PC-9 (cell line): ENCODE measurements at regions not wholly inside any gene's neighbourhood (a gene's known extent, or its start where the extent isn't known, plus 50 kb on each side); places are given as distances from the start of the nearest gene placed in this dataset.

Source experiments
- BruUV-seq: library from RNA; stranded (reverse); fragments of 400-500 nt; replicated peaks from 2 replicates; lab custom pipeline; 2021; lab: Mats Ljungman, UMichigan
- CTCF ChIA-PET: fragments of 300-600 bp; sonication (Branson Sonifier 250); formaldehyde crosslinking; loops from one replicate; lab custom pipeline; 2022; ENCODE audit warnings: antibody characterized with exemption; lab: Charles Lee
- POLR2A ChIA-PET: fragments of 300-600 bp; sonication (Branson Sonifier 250); formaldehyde crosslinking; loops from one replicate; lab custom pipeline; 2022; ENCODE audit warnings: antibody characterized with exemption; ENCODE audit not compliant: unreplicated experiment; lab: Charles Lee
- DNase-seq, 2 experiments: peaks; one replicate each; pipeline versions ENCODE4 v3.0.0 to v3.0.0-alpha.2; 2015 to 2022; ENCODE audit warnings: mixed read lengths in 1 of 2
- H2AFZ ChIP-seq: fragments of 200-600 bp; sonication (generic); 2 replicates; pipeline ENCODE4 v1.8.1; 2017; ENCODE audit warnings: antibody characterized with exemption
- H3F3A ChIP-seq: fragments of 200-600 bp; sonication (generic); 2 replicates; pipeline ENCODE4 v1.8.1; 2017; ENCODE audit warnings: antibody characterized with exemption, mild to moderate bottlenecking, low read depth; ENCODE audit not compliant: insufficient read depth
- H3K27ac ChIP-seq: fragments of 200-600 bp; sonication (generic); 2 replicates; pipeline ENCODE4 v1.6.1; 2016; ENCODE audit warnings: mixed run types
- H3K27me3 ChIP-seq: fragments of 200-600 bp; sonication (generic); 2 replicates; pipeline ENCODE4 v1.6.1; 2016; ENCODE audit warnings: low read depth, mixed run types; ENCODE audit not compliant: insufficient read depth
- H3K36me3 ChIP-seq: fragments of 200-600 bp; sonication (generic); 2 replicates; pipeline ENCODE4 v1.6.1; 2016; ENCODE audit warnings: low read depth, mixed run types
- H3K4me1 ChIP-seq: fragments of 200-600 bp; sonication (generic); replicated peaks from 2 replicates; pipeline ENCODE4 v1.6.1; 2016; ENCODE audit warnings: mixed run types; ENCODE audit not compliant: insufficient read depth
- H3K4me2 ChIP-seq: fragments of 200-600 bp; sonication (generic); 2 replicates; pipeline ENCODE4 v1.6.1; 2017; ENCODE audit warnings: mixed run types
- H3K4me3 ChIP-seq: fragments of 200-600 bp; sonication (generic); 2 replicates; pipeline ENCODE4 v1.6.1; 2016; ENCODE audit warnings: mixed run types
- H3K79me2 ChIP-seq: fragments of 200-600 bp; sonication (generic); 2 replicates; pipeline ENCODE4 v1.6.1; 2017; ENCODE audit warnings: low read depth, mixed run types
- H3K9me2 ChIP-seq: fragments of 200-600 bp; sonication (generic); 2 replicates; pipeline ENCODE4 v1.8.1; 2017; ENCODE audit warnings: mild to moderate bottlenecking; ENCODE audit not compliant: insufficient read depth
- H3K9me3 ChIP-seq: fragments of 200-600 bp; sonication (generic); 2 replicates; pipeline ENCODE4 v1.8.1; 2016; ENCODE audit warnings: low read depth; ENCODE audit not compliant: insufficient read depth
- H4K20me1 ChIP-seq: fragments of 200-600 bp; sonication (generic); 2 replicates; pipeline ENCODE4 v1.8.1; 2017; ENCODE audit not compliant: insufficient read depth
- CTCF ChIP-seq: fragments of 200-600 bp; sonication (generic); conservative IDR thresholded peaks from 2 replicates; pipeline ENCODE4 v1.6.1; 2017; ENCODE audit warnings: mixed run types, antibody characterized with exemption, mild to moderate bottlenecking, moderate library complexity
- EZH2 ChIP-seq: fragments of 200-600 bp; sonication (generic); IDR thresholded peaks from 2 replicates; pipeline ENCODE4 v1.8.0; 2017; ENCODE audit warnings: antibody characterized with exemption, low read depth
- intact Hi-C: fragments of 100-400 bp; cut with micrococcal nuclease; formaldehyde crosslinking; loops from one replicate; pipeline ENCODE4 v1.10.0; 2022; ENCODE audit not compliant: unreplicated experiment

- H3K79me2 ChIP-seq = no peaks in the 10 kb centered on the region
- no peak overlapping the region for H2AFZ ChIP-seq
- no peak for DNase-seq
- no peaks in the 10 kb centered on the region for H3K9me3 ChIP-seq
- H3K4me2 ChIP-seq = no peak overlapping the region
- ChIA-PET POLR2A (no interaction called here), CTCF (no interaction called here)
- H4K20me1 ChIP-seq = no peaks in the 10 kb centered on the region
- no TSS peak for BruUV-seq
- H3K9me2 ChIP-seq = no peaks in the 10 kb centered on the region
- no peak overlapping the region for H3K4me3 ChIP-seq
- no peaks in the 10 kb centered on the region for H3K36me3 ChIP-seq
- TF ChIP-seq EZH2 (no peak), CTCF (no peak)
- intact Hi-C loops = no loop called here
- no peaks in the 10 kb centered on the region for H3F3A ChIP-seq
- no peak overlapping the region for H3K27ac ChIP-seq
- no peaks in the 10 kb centered on the region for H3K4me1 ChIP-seq
- H3K27me3 ChIP-seq = peaks cover 74% of the 10 kb centered on the region
Observed at GRCh38 chr19:13613447-13613846, 107.2 kb upstream of the CACNA1A start.

GRCh38 chr19:13611596-13611995 lies 105.3 kb upstream of the CACNA1A start:
- Histone ChIP-seq H4K20me1 (no peaks in the 10 kb centered on the region), H2AFZ (no peak overlapping the region), H3K36me3 (no peaks in the 10 kb centered on the region), H3K9me3 (no peaks in the 10 kb centered on the region), H3K4me1 (no peaks in the 10 kb centered on the region), H3K79me2 (no peaks in the 10 kb centered on the region), H3F3A (no peaks in the 10 kb centered on the region), H3K27ac (no peak overlapping the region), H3K27me3 (peaks cover 67% of the 10 kb centered on the region), H3K4me3 (no peak overlapping the region), H3K9me2 (no peaks in the 10 kb centered on the region), H3K4me2 (no peak overlapping the region)
- POLR2A ChIA-PET = no interaction called here
- DNase-seq = no peak
- BruUV-seq = no TSS peak
- intact Hi-C loops = no loop called here
- TF ChIP-seq EZH2 (no peak), CTCF (no peak)
- CTCF ChIA-PET = no interaction called here

DNA sequence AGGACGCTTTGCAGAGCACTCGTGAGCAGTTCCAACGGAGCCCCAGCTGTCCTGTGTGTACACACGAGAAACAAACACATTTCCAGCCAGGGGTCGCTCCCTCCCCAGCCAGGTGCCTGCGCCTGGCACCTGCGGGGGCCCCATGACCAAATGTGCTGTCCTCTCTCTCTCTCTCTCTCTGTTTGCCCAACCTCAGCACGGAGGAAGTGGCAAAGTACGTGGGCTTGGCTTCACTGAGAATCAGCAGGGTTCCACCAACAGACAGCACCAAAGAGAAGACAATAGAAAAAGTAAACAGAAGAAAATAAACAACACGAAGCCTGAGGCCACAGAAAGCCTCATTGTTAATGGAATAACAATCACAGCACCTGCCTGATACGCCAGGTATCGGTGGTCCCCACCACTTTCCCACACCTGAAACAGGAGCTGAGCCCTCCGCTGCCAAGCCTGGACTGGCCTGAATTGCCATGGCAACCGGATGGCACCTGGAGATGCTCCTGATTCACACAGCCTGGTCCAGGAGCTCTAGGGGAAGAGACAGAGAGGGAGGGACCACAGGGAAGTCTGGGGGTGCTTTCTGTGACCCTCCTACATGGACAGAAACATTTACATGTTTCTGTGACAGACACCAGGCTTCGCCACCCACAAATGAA lies 103.9 kb upstream of the CACNA1A start:
- ChIA-PET POLR2A (no interaction called here), CTCF (no interaction called here)
- H3K27me3 ChIP-seq = peaks cover 63% of the 10 kb centered on the region
- no peaks in the 10 kb centered on the region for H3F3A ChIP-seq
- no peaks in the 10 kb centered on the region for H3K4me1 ChIP-seq
- no peak overlapping the region for H3K4me3 ChIP-seq
- H3K9me3 ChIP-seq = no peaks in the 10 kb centered on the region
- no peaks in the 10 kb centered on the region for H3K9me2 ChIP-seq
- TF ChIP-seq EZH2 (no peak), CTCF (no peak)
- DNase-seq = no peak
- H3K79me2 ChIP-seq = no peaks in the 10 kb centered on the region
- no peak overlapping the region for H3K4me2 ChIP-seq
- H2AFZ ChIP-seq = no peak overlapping the region
- H4K20me1 ChIP-seq = no peaks in the 10 kb centered on the region
- intact Hi-C loops = no loop called here
- no peak overlapping the region for H3K27ac ChIP-seq
- H3K36me3 ChIP-seq = no peaks in the 10 kb centered on the region
- no TSS peak for BruUV-seq
